PC-9 (cell line): ENCODE measurements at regions not wholly inside any gene's neighbourhood (a gene's known extent, or its start where the extent isn't known, plus 50 kb on each side); places are given as distances from the start of the nearest gene placed in this dataset.

Source experiments
- BruUV-seq: library from RNA; stranded (reverse); fragments of 400-500 nt; replicated peaks from 2 replicates; lab custom pipeline; 2021; lab: Mats Ljungman, UMichigan
- CTCF ChIA-PET: fragments of 300-600 bp; sonication (Branson Sonifier 250); formaldehyde crosslinking; loops from one replicate; lab custom pipeline; 2022; ENCODE audit warnings: antibody characterized with exemption; lab: Charles Lee
- POLR2A ChIA-PET: fragments of 300-600 bp; sonication (Branson Sonifier 250); formaldehyde crosslinking; loops from one replicate; lab custom pipeline; 2022; ENCODE audit warnings: antibody characterized with exemption; ENCODE audit not compliant: unreplicated experiment; lab: Charles Lee
- DNase-seq, 2 experiments: peaks; one replicate each; pipeline versions ENCODE4 v3.0.0 to v3.0.0-alpha.2; 2015 to 2022; ENCODE audit warnings: mixed read lengths in 1 of 2
- H2AFZ ChIP-seq: fragments of 200-600 bp; sonication (generic); 2 replicates; pipeline ENCODE4 v1.8.1; 2017; ENCODE audit warnings: antibody characterized with exemption
- H3F3A ChIP-seq: fragments of 200-600 bp; sonication (generic); 2 replicates; pipeline ENCODE4 v1.8.1; 2017; ENCODE audit warnings: antibody characterized with exemption, mild to moderate bottlenecking, low read depth; ENCODE audit not compliant: insufficient read depth
- H3K27ac ChIP-seq: fragments of 200-600 bp; sonication (generic); 2 replicates; pipeline ENCODE4 v1.6.1; 2016; ENCODE audit warnings: mixed run types
- H3K27me3 ChIP-seq: fragments of 200-600 bp; sonication (generic); 2 replicates; pipeline ENCODE4 v1.6.1; 2016; ENCODE audit warnings: low read depth, mixed run types; ENCODE audit not compliant: insufficient read depth
- H3K36me3 ChIP-seq: fragments of 200-600 bp; sonication (generic); 2 replicates; pipeline ENCODE4 v1.6.1; 2016; ENCODE audit warnings: low read depth, mixed run types
- H3K4me1 ChIP-seq: fragments of 200-600 bp; sonication (generic); replicated peaks from 2 replicates; pipeline ENCODE4 v1.6.1; 2016; ENCODE audit warnings: mixed run types; ENCODE audit not compliant: insufficient read depth
- H3K4me2 ChIP-seq: fragments of 200-600 bp; sonication (generic); 2 replicates; pipeline ENCODE4 v1.6.1; 2017; ENCODE audit warnings: mixed run types
- H3K4me3 ChIP-seq: fragments of 200-600 bp; sonication (generic); 2 replicates; pipeline ENCODE4 v1.6.1; 2016; ENCODE audit warnings: mixed run types
- H3K79me2 ChIP-seq: fragments of 200-600 bp; sonication (generic); 2 replicates; pipeline ENCODE4 v1.6.1; 2017; ENCODE audit warnings: low read depth, mixed run types
- H3K9me2 ChIP-seq: fragments of 200-600 bp; sonication (generic); 2 replicates; pipeline ENCODE4 v1.8.1; 2017; ENCODE audit warnings: mild to moderate bottlenecking; ENCODE audit not compliant: insufficient read depth
- H3K9me3 ChIP-seq: fragments of 200-600 bp; sonication (generic); 2 replicates; pipeline ENCODE4 v1.8.1; 2016; ENCODE audit warnings: low read depth; ENCODE audit not compliant: insufficient read depth
- H4K20me1 ChIP-seq: fragments of 200-600 bp; sonication (generic); 2 replicates; pipeline ENCODE4 v1.8.1; 2017; ENCODE audit not compliant: insufficient read depth
- CTCF ChIP-seq: fragments of 200-600 bp; sonication (generic); conservative IDR thresholded peaks from 2 replicates; pipeline ENCODE4 v1.6.1; 2017; ENCODE audit warnings: mixed run types, antibody characterized with exemption, mild to moderate bottlenecking, moderate library complexity
- EZH2 ChIP-seq: fragments of 200-600 bp; sonication (generic); IDR thresholded peaks from 2 replicates; pipeline ENCODE4 v1.8.0; 2017; ENCODE audit warnings: antibody characterized with exemption, low read depth
- intact Hi-C: fragments of 100-400 bp; cut with micrococcal nuclease; formaldehyde crosslinking; loops from one replicate; pipeline ENCODE4 v1.10.0; 2022; ENCODE audit not compliant: unreplicated experiment

DNA sequence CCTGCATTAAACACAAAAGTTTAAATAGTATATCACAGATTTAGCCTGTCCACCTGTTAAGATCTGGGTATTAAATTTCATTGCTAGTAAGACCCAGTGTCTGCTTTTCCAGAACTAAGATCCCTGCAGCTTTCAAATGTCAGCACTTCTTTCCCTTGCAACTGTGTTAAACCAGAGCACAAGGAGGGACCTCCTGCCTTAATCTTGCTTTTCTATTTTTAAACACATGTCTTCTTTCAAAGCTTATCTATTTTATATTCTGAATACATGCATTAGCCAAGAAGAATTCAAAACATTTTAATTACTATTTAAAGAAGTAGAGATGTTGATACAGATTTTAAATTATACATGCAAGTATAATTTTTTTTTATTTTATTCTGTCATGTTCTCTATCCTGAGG is 315.1 kb downstream of the ARPP21 start:
- Histone ChIP-seq H4K20me1 (no peaks in the 10 kb centered on the region), H3K9me3 (no peaks in the 10 kb centered on the region), H3K4me2 (no peak overlapping the region), H3K36me3 (no peaks in the 10 kb centered on the region), H3K79me2 (no peaks in the 10 kb centered on the region), H3F3A (no peaks in the 10 kb centered on the region), H3K4me3 (no peak overlapping the region), H3K27ac (no peak overlapping the region), H2AFZ (no peak overlapping the region), H3K27me3 (no peaks in the 10 kb centered on the region), H3K9me2 (no peaks in the 10 kb centered on the region), H3K4me1 (no peaks in the 10 kb centered on the region)
- TF ChIP-seq CTCF, result no peak
- TF ChIP-seq EZH2, result no peak
- POLR2A ChIA-PET, result no interaction called here
- CTCF ChIA-PET, result no interaction called here
- BruUV-seq, result no TSS peak
- no peak for DNase-seq
- intact Hi-C loops, result no loop called here

GRCh38 chr3:35965908-35966307 is 326.6 kb downstream of the ARPP21 start:
- TF ChIP-seq CTCF (peak; percentile 66), EZH2 (no peak)
- Histone ChIP-seq H3K4me1 (no peaks in the 10 kb centered on the region), H3K9me3 (no peaks in the 10 kb centered on the region), H2AFZ (no peak overlapping the region), H3K9me2 (no peaks in the 10 kb centered on the region), H4K20me1 (no peaks in the 10 kb centered on the region), H3K4me3 (no peak overlapping the region), H3F3A (no peaks in the 10 kb centered on the region), H3K27me3 (no peaks in the 10 kb centered on the region), H3K4me2 (no peak overlapping the region), H3K79me2 (no peaks in the 10 kb centered on the region), H3K27ac (no peak overlapping the region), H3K36me3 (no peaks in the 10 kb centered on the region)
- POLR2A ChIA-PET, result no interaction called here
- CTCF ChIA-PET, result interaction anchor here (0.6 to 1.7 kb wide), 5 partner anchors 624 to 1705 kb away, joined by 3 to 5 read pairs (median 4); no protein-coding TSS in a partner anchor
- no TSS peak for BruUV-seq
- intact Hi-C loops, result loop anchor here (1.0 to 10.0 kb wide), 4 partner anchors 575 to 989 kb away; no protein-coding TSS in a partner anchor
- peak in 1 of 2 experiments; percentile 43 for DNase-seq

GRCh38 chr3:35966629-35967464 is 327.5 kb downstream of the ARPP21 start:
- Histone ChIP-seq H3K79me2 (no peaks in the 10 kb centered on the region), H2AFZ (no peak overlapping the region), H3K27me3 (no peaks in the 10 kb centered on the region), H3K4me2 (no peak overlapping the region), H3K9me3 (no peaks in the 10 kb centered on the region), H4K20me1 (no peaks in the 10 kb centered on the region), H3K27ac (no peak overlapping the region), H3K36me3 (no peaks in the 10 kb centered on the region), H3K4me1 (no peaks in the 10 kb centered on the region), H3K4me3 (no peak overlapping the region), H3K9me2 (no peaks in the 10 kb centered on the region), H3F3A (no peaks in the 10 kb centered on the region)
- POLR2A ChIA-PET, result no interaction called here
- no peak for TF ChIP-seq EZH2
- TF ChIP-seq CTCF, result no peak
- intact Hi-C loops, result loop anchor here (1.0 to 10.0 kb wide), 4 partner anchors 574 to 988 kb away; no protein-coding TSS in a partner anchor
- CTCF ChIA-PET, result interaction anchor here (1.7 kb wide), 1 partner anchor 992 kb away, joined by 5 read pairs; no protein-coding TSS in a partner anchor
- DNase-seq, result no peak
- no TSS peak for BruUV-seq
